ENCODE measurements at regions not wholly inside any gene's neighbourhood (a gene's known extent, or its start where the extent isn't known, plus 50 kb on each side); places are given as distances from the start of the nearest gene placed in this dataset.

- DNase-seq: no peak
These were observed 747.9 kb downstream of the NXPH1 start for GRCh38 chr7:9181356-9181755.

GRCh38 chr7:9186730-9187129 is 753.3 kb downstream of the NXPH1 start:
- DNase-seq: no peak
- intact Hi-C loops (cut with DNase I): no loop called here

More at GRCh38 chr7:9181356-9181755, 747.9 kb downstream of the NXPH1 start:
- intact Hi-C loops (cut with DNase I): no loop called here

- peak in 2 of 10 donors; percentile 9 to 57 for DNase-seq
These were observed 756.3 kb downstream of the NXPH1 start for GRCh38 chr7:9189703-9190102.

GRCh38 chr7:9192969-9193368 is 759.6 kb downstream of the NXPH1 start:
- intact Hi-C loops (cut with DNase I): no loop called here
- DNase-seq: no peak

More at GRCh38 chr7:9189703-9190102, 756.3 kb downstream of the NXPH1 start:
- intact Hi-C loops (cut with DNase I): no loop called here

GRCh38 chr7:9200626-9201025 is 767.2 kb downstream of the NXPH1 start:
- intact Hi-C loops (cut with DNase I): no loop called here
- no peak for DNase-seq

- intact Hi-C loops (cut with DNase I): no loop called here
- no peak for DNase-seq
These were observed 768.5 kb downstream of the NXPH1 start for GRCh38 chr7:9201928-9202327.

GRCh38 chr7:9204571-9204970 is 771.2 kb downstream of the NXPH1 start:
- no peak for DNase-seq
- intact Hi-C loops (cut with DNase I): no loop called here

- DNase-seq: no peak
- intact Hi-C loops (cut with DNase I): no loop called here
These were observed 776.7 kb downstream of the NXPH1 start for GRCh38 chr7:9210114-9210513.

- no peak for DNase-seq
- intact Hi-C loops (cut with DNase I): no loop called here
These were observed 783.8 kb downstream of the NXPH1 start for GRCh38 chr7:9217204-9217603.

- intact Hi-C loops (cut with DNase I): no loop called here
- no peak for DNase-seq
These were observed 793.1 kb downstream of the NXPH1 start for GRCh38 chr7:9226500-9226899.

- intact Hi-C loops (cut with DNase I): no loop called here
These were observed 798.3 kb downstream of the NXPH1 start for GRCh38 chr7:9231630-9232121.

GRCh38 chr7:9240001-9240400 is 806.6 kb downstream of the NXPH1 start:
- intact Hi-C loops (cut with DNase I): no loop called here
- no peak for DNase-seq

More at GRCh38 chr7:9231630-9232121, 798.3 kb downstream of the NXPH1 start:
- DNase-seq: no peak

- DNase-seq: no peak
- intact Hi-C loops (cut with DNase I): no loop called here
These were observed 808.4 kb downstream of the NXPH1 start for GRCh38 chr7:9241826-9242225.

GRCh38 chr7:9242636-9243035 is 809.2 kb downstream of the NXPH1 start:
- intact Hi-C loops (cut with DNase I): no loop called here
- DNase-seq: no peak

- DNase-seq: peak in 1 of 10 donors; percentile 37
- intact Hi-C loops (cut with DNase I): no loop called here
These were observed 817.5 kb downstream of the NXPH1 start for GRCh38 chr7:9250876-9251275.

- DNase-seq: no peak
- intact Hi-C loops (cut with DNase I): no loop called here
These were observed 831.0 kb downstream of the NXPH1 start for GRCh38 chr7:9264395-9264794.

GRCh38 chr7:9280088-9280487 is 846.7 kb downstream of the NXPH1 start:
- no peak for DNase-seq
- intact Hi-C loops (cut with DNase I): no loop called here

GRCh38 chr7:9283246-9283645 is 849.8 kb downstream of the NXPH1 start:
- DNase-seq: no peak
- intact Hi-C loops (cut with DNase I): no loop called here

- no peak for DNase-seq
- intact Hi-C loops (cut with DNase I): no loop called here
These were observed 869.0 kb downstream of the NXPH1 start for GRCh38 chr7:9302436-9302835.

GRCh38 chr7:9307131-9307530 is 873.7 kb downstream of the NXPH1 start:
- intact Hi-C loops (cut with DNase I): no loop called here
- DNase-seq: no peak

- no peak for DNase-seq
- intact Hi-C loops (cut with DNase I): no loop called here
These were observed 891.1 kb downstream of the NXPH1 start for GRCh38 chr7:9324513-9324912.

- no peak for DNase-seq
- intact Hi-C loops (cut with DNase I): no loop called here
These were observed 894.9 kb downstream of the NXPH1 start for GRCh38 chr7:9328296-9328695.

- intact Hi-C loops (cut with DNase I): no loop called here
- DNase-seq: no peak
These were observed 916.2 kb downstream of the NXPH1 start for GRCh38 chr7:9349625-9350024.
